ENCODE measurements at regions not wholly inside any gene's neighbourhood (a gene's known extent, or its start where the extent isn't known, plus 50 kb on each side); places are given as distances from the start of the nearest gene placed in this dataset.
A peak's percentile ranks its signal among the peaks of the same experiment; 100 is the strongest.

- no peak for TF ChIP-seq CTCF (IDR thresholded peaks at IDR 0.05; ENCODE audit: insufficient read depth, low read length, poor library complexity, severe bottlenecking)
- Histone ChIP-seq H3K36me3 (ENCODE audit: control insufficient read depth, insufficient read depth, low read length) (no peaks in the 10 kb centered on the region), H3K4me3 (ENCODE audit: low read depth, low read length) (no peak overlapping the region), H3K27me3 (ENCODE audit: control insufficient read depth, insufficient read depth, low read length) (no peaks in the 10 kb centered on the region)
- DNase-seq (ENCODE audit: low read depth), result no peak
These were observed 407.1 kb upstream of the SOX11 start for GRCh38 chr2:5285061-5285460.

- H3K4me3 ChIP-seq (ENCODE audit: low read depth, low read length), result no peak overlapping the region
- no peak for DNase-seq (ENCODE audit: low read depth)
- H3K27me3 ChIP-seq (ENCODE audit: control insufficient read depth, insufficient read depth, low read length), result no peaks in the 10 kb centered on the region
- no peaks in the 10 kb centered on the region for H3K36me3 ChIP-seq (ENCODE audit: control insufficient read depth, insufficient read depth, low read length)
- no peak for TF ChIP-seq CTCF (IDR thresholded peaks at IDR 0.05; ENCODE audit: insufficient read depth, low read length, poor library complexity, severe bottlenecking)
These were observed 406.1 kb upstream of the SOX11 start for GRCh38 chr2:5285872-5286769.

- no peak overlapping the region for H3K4me3 ChIP-seq (ENCODE audit: low read depth, low read length)
- no peak for DNase-seq (ENCODE audit: low read depth)
- no peak for TF ChIP-seq CTCF (IDR thresholded peaks at IDR 0.05; ENCODE audit: insufficient read depth, low read length, poor library complexity, severe bottlenecking)
- no peaks in the 10 kb centered on the region for H3K27me3 ChIP-seq (ENCODE audit: control insufficient read depth, insufficient read depth, low read length)
- no peaks in the 10 kb centered on the region for H3K36me3 ChIP-seq (ENCODE audit: control insufficient read depth, insufficient read depth, low read length)
These were observed 404.4 kb upstream of the SOX11 start for GRCh38 chr2:5287558-5288334.

- Histone ChIP-seq H3K36me3 (ENCODE audit: control insufficient read depth, insufficient read depth, low read length) (no peaks in the 10 kb centered on the region), H3K4me3 (ENCODE audit: low read depth, low read length) (no peak overlapping the region), H3K27me3 (ENCODE audit: control insufficient read depth, insufficient read depth, low read length) (no peaks in the 10 kb centered on the region)
- DNase-seq (ENCODE audit: low read depth), result no peak
- TF ChIP-seq CTCF (IDR thresholded peaks at IDR 0.05; ENCODE audit: insufficient read depth, low read length, poor library complexity, severe bottlenecking), result peak; percentile 13
These were observed 401.2 kb upstream of the SOX11 start for GRCh38 chr2:5290900-5291546.

- no peaks in the 10 kb centered on the region for H3K27me3 ChIP-seq (ENCODE audit: control insufficient read depth, insufficient read depth, low read length)
- H3K36me3 ChIP-seq (ENCODE audit: control insufficient read depth, insufficient read depth, low read length), result no peaks in the 10 kb centered on the region
- no peak overlapping the region for H3K4me3 ChIP-seq (ENCODE audit: low read depth, low read length)
- TF ChIP-seq CTCF (IDR thresholded peaks at IDR 0.05; ENCODE audit: insufficient read depth, low read length, poor library complexity, severe bottlenecking), result no peak
- no peak for DNase-seq (ENCODE audit: low read depth)
These were observed 387.5 kb upstream of the SOX11 start for GRCh38 chr2:5304640-5305039.
